Epithelial cell of esophagus (primary cell): ENCODE measurements at regions not wholly inside any gene's neighbourhood (a gene's known extent, or its start where the extent isn't known, plus 50 kb on each side); places are given as distances from the start of the nearest gene placed in this dataset.

Source experiments
- DNase-seq: peaks from one replicate; pipeline ENCODE4 v3.0.0; 2010; ENCODE audit warnings: low read depth
- H3K4me3 ChIP-seq: 2 replicates; pipeline ENCODE4 v1.5.1; 2011; ENCODE audit warnings: mild to moderate bottlenecking, low read length, control low read depth
- TF ChIP-seq, protein P1 (sequence below): IDR thresholded peaks from 2 replicates; pipeline ENCODE4 v1.5.1; 2011; ENCODE audit warnings: low read depth, mild to moderate bottlenecking, low read length, control low read depth, inconsistent platforms; ENCODE audit not compliant: insufficient read depth; ENCODE audit errors: missing control alignments

DNA sequence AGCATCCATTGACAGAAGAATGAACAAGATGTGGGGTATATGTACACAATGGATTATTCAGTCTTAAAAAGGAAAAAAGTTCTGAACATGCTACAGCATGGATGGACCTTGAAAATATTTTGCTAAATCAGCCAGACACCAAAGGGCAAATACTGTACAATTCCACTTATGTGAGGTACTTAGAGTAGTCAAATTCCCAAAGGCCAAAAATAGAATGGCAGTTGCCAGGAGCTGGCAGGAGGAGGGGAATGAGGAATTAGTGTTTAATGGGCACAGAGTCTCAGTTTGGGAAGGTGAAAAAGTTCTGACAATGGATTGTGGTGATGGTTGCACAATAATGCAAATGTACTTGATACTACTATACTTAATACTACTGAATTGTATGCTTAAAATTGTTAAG, 193.2 kb downstream of the MBD2 start:
- TF ChIP-seq, protein P1, sequence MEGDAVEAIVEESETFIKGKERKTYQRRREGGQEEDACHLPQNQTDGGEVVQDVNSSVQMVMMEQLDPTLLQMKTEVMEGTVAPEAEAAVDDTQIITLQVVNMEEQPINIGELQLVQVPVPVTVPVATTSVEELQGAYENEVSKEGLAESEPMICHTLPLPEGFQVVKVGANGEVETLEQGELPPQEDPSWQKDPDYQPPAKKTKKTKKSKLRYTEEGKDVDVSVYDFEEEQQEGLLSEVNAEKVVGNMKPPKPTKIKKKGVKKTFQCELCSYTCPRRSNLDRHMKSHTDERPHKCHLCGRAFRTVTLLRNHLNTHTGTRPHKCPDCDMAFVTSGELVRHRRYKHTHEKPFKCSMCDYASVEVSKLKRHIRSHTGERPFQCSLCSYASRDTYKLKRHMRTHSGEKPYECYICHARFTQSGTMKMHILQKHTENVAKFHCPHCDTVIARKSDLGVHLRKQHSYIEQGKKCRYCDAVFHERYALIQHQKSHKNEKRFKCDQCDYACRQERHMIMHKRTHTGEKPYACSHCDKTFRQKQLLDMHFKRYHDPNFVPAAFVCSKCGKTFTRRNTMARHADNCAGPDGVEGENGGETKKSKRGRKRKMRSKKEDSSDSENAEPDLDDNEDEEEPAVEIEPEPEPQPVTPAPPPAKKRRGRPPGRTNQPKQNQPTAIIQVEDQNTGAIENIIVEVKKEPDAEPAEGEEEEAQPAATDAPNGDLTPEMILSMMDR, result no peak
- H3K4me3 ChIP-seq, result no peak overlapping the region
- no peak for DNase-seq

- TF ChIP-seq, protein P1, result no peak
- H3K4me3 ChIP-seq, result no peak overlapping the region
- DNase-seq, result no peak
Measured at GRCh38 chr18:54030434-54030833, 194.0 kb downstream of the MBD2 start.

- TF ChIP-seq, protein P1, result no peak
- H3K4me3 ChIP-seq, result no peak overlapping the region
- peak; percentile 98 for DNase-seq
Measured at GRCh38 chr18:54023471-54023870, 201.0 kb downstream of the MBD2 start.

GRCh38 chr18:54020966-54021365, 203.5 kb downstream of the MBD2 start:
- TF ChIP-seq, protein P1, result no peak
- no peak overlapping the region for H3K4me3 ChIP-seq
- no peak for DNase-seq

DNA sequence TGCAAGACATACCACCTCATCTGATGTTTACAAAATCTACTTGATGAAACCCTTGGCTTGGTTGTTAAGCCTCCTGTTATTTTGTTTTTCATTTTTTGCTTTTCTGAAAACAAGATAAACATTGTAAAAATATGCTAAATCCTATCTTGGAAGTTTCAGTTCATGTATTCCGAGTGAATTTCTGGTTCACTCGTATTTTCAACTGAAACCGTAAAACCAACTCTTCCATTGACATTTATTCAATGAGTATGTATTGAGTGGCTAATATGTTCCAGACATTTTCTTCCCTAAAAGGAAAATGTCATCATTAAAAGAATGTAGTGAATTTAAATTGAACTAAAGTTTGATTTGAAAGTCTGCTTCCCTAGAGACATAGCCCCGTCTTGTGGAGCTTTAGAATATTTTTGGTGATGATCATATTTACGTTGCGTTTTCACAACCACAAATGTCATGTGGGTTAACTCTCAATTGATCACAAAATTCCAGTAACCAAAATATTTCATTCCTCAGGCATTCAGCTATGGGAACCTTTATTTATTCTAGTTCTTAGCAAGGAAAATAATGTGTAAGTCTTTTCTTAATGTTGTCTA, 204.2 kb downstream of the MBD2 start:
- H3K4me3 ChIP-seq, result no peak overlapping the region
- TF ChIP-seq, protein P1, result no peak
- no peak for DNase-seq

DNA sequence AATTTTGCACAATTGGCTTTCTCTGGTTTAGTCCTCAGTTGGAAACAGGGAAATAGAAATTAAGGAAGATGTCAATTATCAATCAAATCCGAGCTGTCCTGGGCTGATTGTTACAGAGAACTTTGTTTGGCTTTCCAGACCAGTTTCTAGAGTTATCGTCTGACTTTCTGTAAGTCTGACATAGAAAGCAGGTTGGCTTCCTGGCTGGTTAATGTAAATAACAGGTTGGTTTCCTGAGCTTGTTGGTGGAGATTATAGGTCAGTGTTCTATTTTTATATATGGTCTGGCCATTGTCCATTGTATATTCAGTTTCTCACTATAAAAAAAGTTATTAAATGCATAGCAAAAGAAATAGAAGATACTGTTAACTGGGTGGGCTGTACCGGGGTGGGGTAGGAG, 204.8 kb downstream of the MBD2 start:
- no peak overlapping the region for H3K4me3 ChIP-seq
- TF ChIP-seq, protein P1, result no peak
- no peak for DNase-seq

DNA sequence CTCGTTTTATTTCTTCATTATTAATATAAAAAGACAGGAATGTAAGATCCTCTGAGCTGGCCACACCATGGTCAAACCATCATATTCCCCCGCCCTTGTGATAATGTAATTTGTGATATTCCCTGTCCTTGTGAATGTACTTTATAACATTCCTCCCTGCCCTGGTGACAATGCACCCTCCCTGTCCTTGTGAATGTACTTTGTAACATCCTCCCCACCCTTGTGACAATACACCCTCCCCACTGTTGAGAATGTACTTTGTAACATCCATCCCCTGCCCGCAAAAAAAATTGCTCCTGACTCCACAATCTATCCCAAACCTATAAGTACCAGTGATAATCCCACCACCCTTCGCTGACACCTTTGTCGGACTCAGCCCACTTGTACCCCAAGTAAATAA, 211.0 kb downstream of the MBD2 start:
- TF ChIP-seq, protein P1, result no peak
- no peak for DNase-seq
- H3K4me3 ChIP-seq, result no peak overlapping the region
